SKM-1 treated with dmso at 0.1 percent for 144 hours (cell line): ENCODE measurements at regions not wholly inside any gene's neighbourhood (a gene's known extent, or its start where the extent isn't known, plus 50 kb on each side); places are given as distances from the start of the nearest gene placed in this dataset.

ENCODE experiments used
- DNase-seq: peaks from one replicate; lab custom pipeline; 2025; ENCODE audit not compliant: unreplicated experiment; lab: John Stamatoyannopoulos, UW

DNA sequence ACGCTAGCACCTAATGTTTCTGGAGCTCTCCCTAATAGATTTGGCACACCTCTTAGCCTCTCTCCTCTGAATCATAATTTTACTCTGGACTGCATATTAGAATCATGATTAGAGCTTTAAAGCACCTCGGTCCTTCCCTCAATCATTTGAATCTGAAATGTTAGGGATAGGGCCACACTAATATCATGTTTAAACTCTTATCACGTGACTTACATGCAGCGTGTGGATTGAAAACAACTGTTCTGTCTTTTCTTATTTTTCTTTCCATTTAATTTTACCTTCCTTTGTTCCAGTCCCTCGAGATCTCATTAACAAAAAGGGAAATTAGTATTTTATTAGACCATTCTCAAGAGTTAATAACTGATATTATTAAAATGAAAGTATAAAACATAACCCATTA, 762.5 kb upstream of the FLRT2 start:
- DNase-seq, result no peak

DNA sequence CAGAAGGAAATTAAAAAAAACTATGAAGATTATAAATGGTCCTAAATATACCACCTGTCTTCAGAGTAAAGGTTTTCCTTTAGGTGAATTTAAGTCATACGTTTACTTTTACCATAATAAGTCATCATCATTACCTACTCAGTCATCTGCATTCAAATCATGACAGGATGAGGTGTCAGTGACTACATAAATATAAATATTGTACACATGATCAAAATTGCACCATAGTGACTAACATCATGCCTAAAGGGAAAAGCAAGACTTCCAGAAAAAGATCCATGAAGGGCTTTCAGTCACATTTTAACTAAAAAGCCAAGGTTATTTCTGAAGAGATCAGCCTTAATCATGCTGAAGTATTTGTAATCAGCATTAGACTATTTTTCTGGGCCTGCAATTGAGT, 759.9 kb upstream of the FLRT2 start:
- no peak for DNase-seq

DNA sequence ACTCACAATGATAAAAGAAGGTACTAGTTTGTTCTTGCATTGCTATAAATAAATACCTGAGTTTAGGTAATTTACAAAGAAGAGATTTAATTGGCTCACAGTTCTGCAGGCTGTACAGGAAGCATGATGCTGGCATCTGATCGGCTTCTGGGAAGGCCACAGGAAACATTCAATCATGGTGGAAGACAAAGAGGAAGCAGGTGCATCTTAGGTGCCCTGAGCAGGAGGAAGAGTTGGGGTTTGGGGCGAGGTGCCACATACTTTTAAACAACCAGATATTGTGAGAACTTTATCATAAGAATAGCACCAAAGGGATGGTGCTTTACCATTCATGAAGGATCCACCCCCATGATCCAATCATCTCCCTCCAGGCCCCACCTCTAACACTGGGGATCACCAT, 752.6 kb upstream of the FLRT2 start:
- DNase-seq, result no peak

DNA sequence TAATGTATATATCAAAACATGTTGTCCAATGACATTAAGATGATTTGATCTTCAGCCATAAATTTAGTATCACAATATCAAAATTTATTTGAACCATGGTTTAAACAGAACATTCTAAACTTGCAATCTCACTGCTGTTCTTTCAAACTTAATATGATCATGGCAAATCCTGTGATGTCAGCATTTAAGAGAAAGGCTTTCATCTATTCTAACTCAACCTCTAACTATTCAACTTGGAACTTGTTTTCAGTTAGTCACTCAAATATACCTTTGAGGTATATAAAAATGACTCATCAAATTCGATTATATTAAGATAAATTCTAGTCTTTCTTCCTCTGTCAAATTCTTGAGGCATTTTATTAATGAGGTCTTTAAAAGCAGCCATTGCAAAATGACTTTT, 747.0 kb upstream of the FLRT2 start:
- DNase-seq, result no peak

DNA sequence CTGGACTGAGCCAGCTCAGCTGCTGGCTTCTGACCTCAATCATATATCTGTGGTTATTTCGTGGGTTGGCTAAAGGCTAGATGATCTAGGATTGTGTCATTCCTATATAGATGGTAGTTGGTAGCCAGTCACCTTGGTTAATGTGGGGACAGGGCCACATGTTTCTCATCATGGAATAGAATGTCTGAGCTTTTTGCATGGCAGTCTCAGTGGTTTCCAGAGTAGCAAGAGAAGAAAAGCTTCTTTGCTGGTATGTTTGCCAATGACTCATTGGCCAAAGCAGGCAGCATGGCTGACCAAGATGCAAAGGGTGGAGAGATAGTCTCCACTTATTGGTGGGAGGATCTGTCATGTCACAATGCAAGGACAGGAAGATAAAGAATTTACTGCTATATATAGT, 746.4 kb upstream of the FLRT2 start:
- no peak for DNase-seq

DNA sequence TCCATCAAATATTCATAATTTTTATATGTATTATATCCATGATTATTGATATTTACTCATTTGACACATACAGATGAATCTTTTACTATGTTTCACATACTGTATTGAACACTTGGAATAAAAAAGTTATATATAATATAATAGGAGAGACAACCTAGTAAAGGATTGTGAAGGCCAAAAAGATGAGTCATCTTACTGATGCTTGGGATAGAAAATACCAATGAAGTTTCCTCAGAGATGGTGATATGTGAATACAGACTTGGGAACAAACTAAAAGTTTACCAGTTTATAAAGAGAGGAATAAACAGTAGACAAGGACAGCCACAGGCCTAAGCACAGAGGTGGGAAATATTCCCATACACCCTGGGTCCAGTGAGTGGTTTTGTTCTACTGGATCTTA, 743.9 kb upstream of the FLRT2 start:
- DNase-seq, result no peak

DNA sequence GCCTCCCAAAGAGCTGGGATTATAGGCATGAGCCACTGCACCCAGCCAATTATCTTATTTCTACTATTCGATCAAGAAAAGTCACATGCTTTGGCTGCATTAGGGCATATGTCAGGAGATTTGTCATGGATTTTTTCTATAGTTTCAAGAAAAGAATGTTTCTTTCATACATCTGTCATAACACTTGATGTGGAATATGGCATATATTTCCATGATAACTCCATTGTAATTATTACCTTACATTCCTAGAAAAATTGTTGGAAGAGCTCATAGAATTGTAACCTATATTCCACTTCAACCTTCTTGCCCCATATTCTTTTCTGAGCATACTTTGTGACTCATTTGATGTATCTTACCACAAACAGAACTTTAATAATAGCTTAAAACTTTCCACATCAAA, 740.9 kb upstream of the FLRT2 start:
- DNase-seq, result no peak

DNA sequence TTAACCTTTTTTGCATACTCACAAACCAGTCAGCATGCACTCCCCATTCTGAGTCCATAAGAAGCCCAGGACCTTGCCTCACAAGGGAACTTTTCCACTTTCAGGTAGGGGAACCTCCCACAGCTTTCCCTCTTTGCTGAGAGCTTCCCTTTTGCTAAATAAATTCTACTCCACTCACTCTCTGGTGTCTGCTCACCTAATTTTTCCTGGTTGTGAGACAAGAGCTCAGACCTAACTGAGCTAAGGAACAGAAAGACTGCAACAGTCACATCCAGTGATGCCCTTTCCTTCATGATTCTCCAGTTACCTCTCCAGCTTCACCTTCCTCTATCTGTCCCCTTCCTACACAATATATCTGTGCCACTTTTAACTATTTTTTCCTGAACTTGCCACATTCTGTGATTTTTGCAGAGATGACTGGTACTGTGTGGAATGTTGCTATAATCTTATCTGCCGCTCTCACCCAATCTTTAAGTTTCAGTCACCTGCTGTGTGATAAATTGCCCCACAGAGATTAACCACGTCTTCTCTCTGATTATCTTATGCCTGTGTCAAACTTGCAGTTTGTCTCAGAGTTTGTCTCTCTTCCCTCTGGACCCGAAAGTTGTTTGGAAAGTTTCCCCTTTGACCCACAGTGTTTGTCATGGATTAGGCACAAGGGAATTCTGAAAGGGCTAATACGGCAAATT, 737.1 kb upstream of the FLRT2 start:
- no peak for DNase-seq

DNA sequence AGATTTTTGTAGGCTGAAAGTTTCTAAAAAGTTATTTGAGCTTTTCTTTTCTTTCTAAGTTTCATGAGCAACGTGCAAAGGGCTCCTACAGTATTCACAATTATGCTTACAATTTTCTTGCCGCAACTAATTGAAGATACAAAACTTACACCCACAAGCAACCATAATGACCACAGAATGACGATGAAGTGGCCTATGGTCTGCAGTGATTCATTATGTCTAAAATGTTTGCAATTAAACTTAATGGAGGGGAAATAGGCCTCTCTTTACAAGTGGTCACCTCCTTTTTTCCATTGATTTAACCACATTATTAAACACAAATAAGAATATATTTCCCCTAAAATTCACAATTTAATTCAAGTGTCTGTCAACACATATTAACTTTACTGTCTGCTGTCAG, 732.6 kb upstream of the FLRT2 start:
- DNase-seq, result no peak

DNA sequence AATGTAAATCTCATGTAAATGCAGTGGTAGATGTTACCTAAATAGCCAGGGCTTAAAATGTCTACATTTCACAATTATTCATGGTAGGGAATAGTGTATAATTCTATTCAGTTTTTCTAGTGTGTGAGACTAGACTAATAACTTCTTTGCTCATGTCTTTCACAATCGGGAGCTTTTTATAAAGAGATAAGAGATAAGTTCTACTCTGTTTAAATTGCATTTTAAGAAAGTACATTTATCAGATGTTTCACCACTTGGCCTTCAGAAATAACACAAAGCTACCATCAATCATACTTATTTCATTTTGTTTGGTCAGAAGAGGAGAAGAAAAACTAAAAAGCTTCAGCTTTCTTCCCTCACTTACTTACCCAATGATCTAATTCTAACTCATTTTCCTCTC, 725.5 kb upstream of the FLRT2 start:
- DNase-seq, result no peak

DNA sequence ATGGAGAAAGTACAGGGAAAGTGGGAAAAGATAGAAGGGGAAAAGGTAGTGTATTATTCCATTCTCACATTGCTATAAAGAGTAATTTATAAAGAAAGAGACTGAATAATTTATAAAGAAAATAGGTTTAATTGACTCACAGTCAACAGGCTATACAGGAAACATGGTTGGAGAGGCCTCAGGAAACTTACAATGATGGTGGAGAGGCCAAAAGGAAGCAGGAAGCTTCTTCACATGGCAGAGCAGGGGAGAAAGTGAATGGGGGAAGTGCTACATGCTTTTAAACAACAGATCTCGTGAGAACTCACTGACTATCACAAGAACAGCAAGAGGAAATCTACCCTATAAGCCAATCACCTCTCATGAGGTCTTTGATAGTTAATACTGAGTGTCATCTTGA, 725.0 kb upstream of the FLRT2 start:
- DNase-seq, result no peak

DNA sequence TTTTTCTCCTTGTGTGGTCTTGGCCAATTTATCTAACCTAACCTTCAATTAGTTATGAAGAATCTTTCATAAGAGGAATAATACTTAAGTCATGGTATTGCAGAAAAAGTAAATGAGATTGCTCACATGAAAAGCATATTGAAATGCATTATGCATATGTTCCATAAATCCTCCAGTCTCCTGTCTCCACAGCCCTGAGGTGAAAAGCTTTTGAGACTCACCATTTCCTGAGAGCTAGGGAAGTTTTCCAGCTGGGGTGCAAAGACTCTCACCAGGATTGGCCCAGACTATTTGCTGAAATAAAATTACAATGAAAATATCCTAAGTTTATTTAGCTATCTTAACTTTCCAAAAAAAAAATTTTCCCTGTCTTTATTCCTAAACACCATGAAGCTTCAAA, 723.8 kb upstream of the FLRT2 start:
- DNase-seq, result no peak

DNA sequence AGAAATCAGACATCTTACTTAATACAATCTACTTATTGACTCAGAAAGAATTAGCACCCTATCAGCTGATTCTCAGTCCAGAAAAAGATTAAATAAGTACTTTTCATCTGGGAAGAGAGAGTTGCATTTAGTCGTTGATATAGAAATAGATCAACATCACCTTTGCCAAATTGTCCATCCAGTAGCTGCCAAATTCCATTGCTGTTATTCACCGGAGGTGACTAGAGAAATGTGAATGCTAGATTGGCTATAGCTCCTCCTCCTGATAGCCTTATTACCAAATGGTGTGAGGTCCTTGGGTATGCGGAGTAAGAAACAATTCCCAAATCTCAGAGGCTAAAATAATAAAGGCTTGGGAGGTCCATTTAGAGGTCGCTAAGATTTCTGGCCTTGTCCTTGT, 723.3 kb upstream of the FLRT2 start:
- no peak for DNase-seq

DNA sequence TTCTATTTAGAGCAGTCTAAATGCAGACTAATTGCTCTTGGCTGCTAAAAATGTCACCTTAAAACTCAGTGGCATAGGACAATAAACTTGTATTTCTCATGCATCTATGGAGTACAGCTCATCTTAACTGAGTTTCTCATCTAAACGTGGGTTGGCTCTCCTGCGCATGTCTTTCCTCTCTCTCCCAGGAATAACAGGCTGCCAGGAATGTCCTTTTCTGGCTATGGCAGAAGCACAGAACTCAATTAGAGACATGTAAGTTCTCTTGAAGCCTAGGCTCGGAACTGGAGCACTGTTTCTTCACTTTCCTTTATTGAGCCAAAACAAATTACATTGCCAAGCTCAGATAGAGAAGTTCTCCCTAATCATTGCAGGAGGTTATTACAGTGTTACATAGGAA, 722.3 kb upstream of the FLRT2 start:
- no peak for DNase-seq

DNA sequence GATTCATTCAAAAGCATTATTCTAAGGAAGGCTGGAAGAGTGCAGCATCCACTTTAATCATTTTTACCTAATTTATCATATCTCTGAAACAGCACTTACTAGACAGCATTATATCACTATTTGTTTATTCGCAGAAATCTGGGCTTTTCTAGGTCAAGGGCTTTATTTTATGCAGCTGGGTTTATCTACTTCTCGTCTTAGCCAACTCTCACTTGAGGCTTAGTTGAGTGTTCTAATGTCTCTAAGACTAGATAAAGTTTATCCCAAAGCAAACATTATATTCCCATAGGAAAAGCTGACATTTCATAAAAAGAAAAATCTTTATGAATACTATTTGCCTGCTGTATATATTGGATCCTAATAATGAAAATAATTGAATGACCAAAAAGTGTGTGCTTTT, 720.8 kb upstream of the FLRT2 start:
- DNase-seq, result no peak

DNA sequence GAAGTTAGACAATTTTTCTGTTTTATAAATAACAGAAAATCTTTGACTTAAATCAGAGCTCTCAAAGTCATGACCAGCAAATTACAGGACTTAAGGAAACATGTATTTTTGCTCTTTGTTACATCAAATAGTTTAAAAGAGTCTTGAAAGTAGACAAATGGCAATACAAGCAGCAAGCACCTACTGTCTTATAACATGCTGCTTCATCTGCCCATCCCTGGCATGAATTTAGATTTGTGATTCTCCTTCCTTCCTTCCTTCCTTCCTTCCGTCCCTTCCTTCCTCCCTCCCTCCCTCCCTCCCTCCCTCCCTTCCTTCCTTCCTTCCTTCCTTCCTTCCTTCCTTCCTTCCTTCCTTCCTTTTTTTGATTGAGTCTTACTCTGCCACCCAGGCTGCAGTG, 715.6 kb upstream of the FLRT2 start:
- DNase-seq, result no peak

DNA sequence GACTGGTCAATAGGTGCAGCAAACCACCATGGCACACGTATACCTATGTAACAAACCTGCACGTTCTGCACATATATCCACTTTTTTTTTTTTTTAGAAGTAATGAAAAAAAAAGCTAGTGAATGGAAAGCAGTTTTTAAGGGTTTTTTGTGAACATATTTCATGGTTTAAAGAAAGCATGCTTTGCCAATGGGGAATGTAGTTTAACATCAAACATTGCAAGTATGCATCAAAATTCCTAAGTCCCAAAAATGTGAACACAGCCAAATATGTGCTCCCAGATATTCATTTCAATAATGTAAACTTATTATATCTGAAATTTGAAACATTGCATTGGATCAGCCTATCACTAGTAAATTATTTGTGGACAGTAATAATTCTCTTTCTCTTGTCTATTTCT, 710.4 kb upstream of the FLRT2 start:
- no peak for DNase-seq

DNA sequence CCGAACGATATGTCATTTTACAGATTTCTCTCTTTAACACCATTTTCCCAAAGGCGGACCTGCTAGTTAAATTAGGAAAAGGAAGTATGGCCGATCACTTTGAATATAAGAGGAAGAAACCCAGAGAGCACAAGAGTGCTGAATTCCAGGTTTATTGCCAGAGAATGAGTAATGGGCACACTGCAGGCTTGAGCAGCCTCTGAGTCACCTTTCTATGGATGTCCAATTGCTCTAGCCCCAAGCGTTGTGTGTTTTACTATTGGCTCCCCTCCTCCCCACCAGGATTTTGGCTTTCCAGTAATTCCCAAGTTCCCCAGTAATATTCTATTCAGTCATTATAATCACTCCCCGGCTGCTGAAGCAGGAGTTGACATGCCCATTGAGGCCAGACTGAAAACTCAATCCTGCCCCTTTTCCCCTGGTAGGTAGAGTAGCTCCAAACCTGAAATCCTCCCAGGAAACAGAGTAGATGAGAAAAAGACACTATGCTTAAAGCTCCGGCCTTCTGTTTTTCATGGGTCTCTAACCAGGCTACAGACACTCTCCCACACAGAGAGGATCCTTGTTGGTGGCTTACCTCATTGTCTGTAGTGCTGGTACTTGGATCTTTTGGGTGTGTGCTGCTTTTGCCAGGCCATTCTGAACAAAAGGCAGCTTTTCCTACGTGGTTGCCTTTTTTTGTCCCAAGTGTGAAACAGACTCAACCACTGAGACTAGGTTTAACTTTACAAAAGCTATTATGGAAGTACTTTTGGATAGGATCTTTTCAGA, 704.3 kb upstream of the FLRT2 start:
- DNase-seq, result no peak

DNA sequence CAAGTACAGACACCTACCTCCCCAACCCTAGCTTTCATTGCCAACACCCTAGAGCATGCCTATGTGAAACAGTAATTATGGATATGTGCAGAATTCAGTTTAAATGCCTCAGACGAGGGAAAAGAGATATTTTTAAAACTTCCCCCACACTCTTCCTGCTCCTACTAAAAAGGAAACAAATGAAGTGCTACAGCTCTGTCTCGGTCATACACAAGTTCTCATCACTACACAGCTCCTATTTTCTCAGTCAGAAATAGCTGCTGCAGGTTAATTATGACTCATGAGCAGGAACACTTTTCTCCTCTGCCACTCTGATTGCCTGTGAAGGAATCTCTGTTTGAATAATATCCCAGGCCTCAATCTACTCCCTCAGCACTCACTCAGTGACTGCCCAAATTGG, 703.6 kb upstream of the FLRT2 start:
- no peak for DNase-seq

DNA sequence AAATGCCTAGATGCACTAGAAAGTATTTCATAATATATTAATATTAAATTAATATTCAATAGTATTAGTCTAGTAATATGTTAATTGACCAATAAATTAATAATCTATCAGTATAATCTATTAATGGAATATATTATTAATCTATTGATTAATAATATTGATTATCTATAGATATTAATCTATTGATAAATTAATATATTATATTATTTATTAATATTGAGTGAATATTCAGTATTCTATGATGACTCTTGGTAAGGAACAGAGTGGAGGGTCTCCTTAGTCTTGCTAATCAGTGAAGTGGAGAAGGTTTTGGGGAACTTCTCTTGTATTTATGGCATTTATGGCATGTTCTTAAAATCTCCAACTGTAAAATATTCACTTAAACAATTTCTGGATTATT, 679.3 kb upstream of the FLRT2 start:
- DNase-seq, result no peak

DNA sequence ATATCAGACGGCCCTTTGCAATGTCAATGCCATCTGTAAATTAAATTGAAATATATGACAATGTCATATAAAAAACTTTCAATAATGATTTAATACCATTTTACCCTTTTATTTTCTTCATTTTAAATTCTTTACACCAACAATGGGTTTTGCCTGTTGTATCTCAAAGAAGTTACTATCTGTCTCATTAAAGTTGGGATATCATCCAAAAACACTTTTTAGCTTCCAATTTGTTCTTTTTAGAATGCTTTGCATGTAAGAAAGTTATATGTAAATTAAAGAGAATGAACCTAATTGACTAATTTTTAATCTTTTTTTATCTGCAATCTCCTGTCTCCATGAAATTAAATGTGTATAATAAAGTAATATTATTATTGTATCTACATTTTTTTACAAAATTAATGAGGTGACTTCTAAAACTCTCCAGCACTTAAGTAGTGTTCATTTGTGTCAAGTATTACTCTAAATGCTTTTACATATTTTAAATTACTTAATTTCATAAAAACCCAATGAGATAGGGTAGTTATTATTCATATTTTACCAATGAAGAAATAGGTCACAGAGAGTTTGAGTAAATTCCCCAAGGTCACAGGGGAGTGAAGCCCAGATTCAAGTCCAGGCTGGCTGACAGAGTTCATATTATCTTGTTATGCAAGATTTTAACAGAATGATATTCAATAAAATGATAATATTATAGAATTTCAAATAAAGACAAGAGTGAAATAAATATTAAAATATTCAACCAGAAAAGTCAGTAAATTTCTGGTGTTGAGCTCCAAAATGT, 673.0 kb upstream of the FLRT2 start:
- no peak for DNase-seq

DNA sequence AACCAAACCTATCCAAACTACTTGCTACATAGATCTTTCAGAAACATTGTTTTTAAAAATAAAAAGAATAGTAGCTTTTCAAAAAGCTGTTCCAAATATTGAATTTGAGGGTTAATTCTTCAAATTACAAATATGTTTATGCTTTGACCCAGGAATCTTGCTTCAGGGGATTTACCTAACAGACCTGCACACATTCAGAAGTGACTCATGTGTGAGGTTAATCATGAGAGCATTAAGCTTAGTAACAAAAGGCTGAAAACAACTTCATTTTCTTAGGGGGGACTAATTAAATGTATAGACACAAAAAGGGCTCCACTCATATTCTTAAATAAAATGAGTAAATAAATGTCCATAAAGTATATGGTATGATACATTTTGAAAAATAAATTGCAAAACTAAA, 672.4 kb upstream of the FLRT2 start:
- DNase-seq, result no peak
